Large intestine (tissue), 3 donors: ENCODE measurements at regions not wholly inside any gene's neighbourhood (a gene's known extent, or its start where the extent isn't known, plus 50 kb on each side); places are given as distances from the start of the nearest gene placed in this dataset.

Experiments
- DNase-seq, 2 donors: peaks; one replicate each; pipeline versions ENCODE4 v3.0.0 to v3.0.0-alpha.2; 2013
- H3K27ac ChIP-seq: one replicate; pipeline ENCODE4 v1.5.1; 2013; ENCODE audit warnings: low read length
- H3K27me3 ChIP-seq: 2 replicates; pipeline ENCODE4 v1.6.1; 2013; ENCODE audit warnings: low read length; ENCODE audit not compliant: control insufficient read depth, insufficient read depth
- H3K36me3 ChIP-seq: 2 replicates; pipeline ENCODE4 v1.6.1; 2013; ENCODE audit warnings: low read length; ENCODE audit not compliant: control insufficient read depth, insufficient read depth
- H3K4me1 ChIP-seq: one replicate; pipeline ENCODE4 v1.6.1; 2013; ENCODE audit warnings: low read length; ENCODE audit not compliant: control insufficient read depth, insufficient read depth
- H3K4me3 ChIP-seq: one replicate; pipeline ENCODE4 v1.5.1; 2013; ENCODE audit warnings: low read length
- H3K9me3 ChIP-seq: one replicate; pipeline ENCODE4 v1.6.1; 2013; ENCODE audit warnings: mild to moderate bottlenecking, low read depth, low read length, moderate library complexity; ENCODE audit not compliant: control insufficient read depth
- WGBS: methylation state at CpG from one replicate; pipeline ENCODE4 v1.1.5; 2013; ENCODE audit warnings: low lambda C conversion rate; ENCODE audit not compliant: insufficient coverage; 5-methylcytosine and 5-hydroxymethylcytosine counted together

GRCh38 chr2:129861666-129862288 lies 117.7 kb upstream of the RAB6C start:
- no peaks in the 10 kb centered on the region for H3K9me3 ChIP-seq
- no peak overlapping the region for H3K27ac ChIP-seq
- no peak for DNase-seq
- no peaks in the 10 kb centered on the region for H3K27me3 ChIP-seq
- no peak overlapping the region for H3K4me3 ChIP-seq
- WGBS: no CpG with 5 or more reads among the region's 10 CpGs
- H3K4me1 ChIP-seq: no peaks in the 10 kb centered on the region
- no peaks in the 10 kb centered on the region for H3K36me3 ChIP-seq

GRCh38 chr2:129862668-129863067 lies 116.8 kb upstream of the RAB6C start:
- DNase-seq: no peak
- Histone ChIP-seq H3K9me3 (no peaks in the 10 kb centered on the region), H3K36me3 (no peaks in the 10 kb centered on the region), H3K4me1 (no peaks in the 10 kb centered on the region), H3K4me3 (no peak overlapping the region), H3K27ac (no peak overlapping the region), H3K27me3 (no peaks in the 10 kb centered on the region)
- WGBS: no CpG with 5 or more reads among the region's 8 CpGs

DNA sequence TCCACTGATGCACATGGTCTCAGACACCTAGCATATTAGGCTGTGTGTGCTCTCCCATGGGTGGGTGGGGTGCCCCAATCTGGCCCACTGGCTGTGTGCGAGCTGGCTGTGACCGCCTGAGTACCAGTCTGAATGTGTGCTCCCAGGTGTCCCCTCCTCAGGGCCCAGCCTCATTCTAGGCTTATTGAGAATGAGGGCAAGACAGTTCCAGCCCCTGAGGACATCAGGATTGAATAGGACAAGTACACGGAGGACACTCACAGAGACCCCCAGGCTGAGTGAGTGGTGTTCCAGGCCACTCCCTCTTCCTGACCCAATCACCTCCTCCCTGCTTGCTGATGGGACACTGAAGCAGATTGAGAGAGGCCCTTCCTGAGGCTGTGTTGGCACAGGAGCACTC lies 116.1 kb upstream of the RAB6C start:
- Histone ChIP-seq H3K27me3 (no peaks in the 10 kb centered on the region), H3K9me3 (no peaks in the 10 kb centered on the region), H3K27ac (no peak overlapping the region), H3K4me1 (no peaks in the 10 kb centered on the region), H3K36me3 (no peaks in the 10 kb centered on the region), H3K4me3 (no peak overlapping the region)
- no peak for DNase-seq
- no CpG with 5 or more reads among the region's 3 CpGs for WGBS

DNA sequence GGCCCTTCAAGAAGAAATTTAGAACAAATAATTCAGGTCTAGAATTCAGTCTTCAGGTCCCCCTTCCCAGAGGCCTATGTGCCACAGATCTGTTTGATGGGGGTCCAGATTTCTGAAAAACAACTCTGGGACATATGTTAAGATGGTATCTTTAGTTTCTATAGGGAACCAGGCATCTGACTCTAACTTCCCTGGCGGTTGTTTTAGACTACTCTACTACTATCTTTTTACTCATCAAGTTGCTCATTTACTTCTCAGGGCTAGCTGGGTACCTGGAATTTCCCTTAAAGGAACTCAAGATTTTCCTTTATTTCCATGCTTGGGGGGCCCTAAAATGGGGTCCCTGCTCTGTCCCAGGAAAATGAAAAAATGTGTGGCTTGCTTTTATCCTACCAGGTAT lies 114.7 kb upstream of the RAB6C start:
- no peaks in the 10 kb centered on the region for H3K4me1 ChIP-seq
- H3K9me3 ChIP-seq: no peaks in the 10 kb centered on the region
- DNase-seq: no peak
- H3K27me3 ChIP-seq: no peaks in the 10 kb centered on the region
- whole genome bisulfite sequencing: no CpG with 5 or more reads among the region's 1 CpG
- H3K4me3 ChIP-seq: no peak overlapping the region
- no peaks in the 10 kb centered on the region for H3K36me3 ChIP-seq
- H3K27ac ChIP-seq: no peak overlapping the region

- Histone ChIP-seq H3K9me3 (no peaks in the 10 kb centered on the region), H3K27me3 (no peaks in the 10 kb centered on the region), H3K36me3 (no peaks in the 10 kb centered on the region), H3K27ac (no peak overlapping the region), H3K4me3 (no peak overlapping the region), H3K4me1 (no peaks in the 10 kb centered on the region)
- no CpG with 5 or more reads among the region's 11 CpGs for WGBS
- no peak for DNase-seq
Measured at GRCh38 chr2:129865976-129866375, 113.5 kb upstream of the RAB6C start.

DNA sequence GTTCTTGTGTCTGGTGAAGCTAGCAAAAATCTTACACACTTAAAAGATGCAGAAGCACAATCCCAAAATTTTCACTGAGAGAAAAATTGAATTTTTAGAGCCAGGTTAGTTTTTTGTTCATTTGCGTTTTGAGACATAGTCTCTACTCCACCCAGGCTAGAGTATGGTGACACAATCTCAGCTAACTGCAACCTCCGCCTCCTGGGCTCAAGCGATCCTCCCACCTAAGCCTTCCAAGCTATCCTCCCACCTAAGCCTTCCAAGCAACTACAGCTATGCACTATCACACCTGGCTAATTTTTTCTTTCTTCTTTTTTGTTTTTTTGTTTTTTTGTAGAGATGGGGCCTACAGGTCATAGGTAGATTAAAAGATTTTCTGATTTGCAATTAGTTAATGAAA lies 113.1 kb upstream of the RAB6C start:
- WGBS: 100% methylated on average over 1 of the region's 3 CpGs
- no peak for DNase-seq
- no peak overlapping the region for H3K4me3 ChIP-seq
- H3K9me3 ChIP-seq: no peaks in the 10 kb centered on the region
- H3K4me1 ChIP-seq: no peaks in the 10 kb centered on the region
- H3K27ac ChIP-seq: no peak overlapping the region
- no peaks in the 10 kb centered on the region for H3K36me3 ChIP-seq
- H3K27me3 ChIP-seq: no peaks in the 10 kb centered on the region

DNA sequence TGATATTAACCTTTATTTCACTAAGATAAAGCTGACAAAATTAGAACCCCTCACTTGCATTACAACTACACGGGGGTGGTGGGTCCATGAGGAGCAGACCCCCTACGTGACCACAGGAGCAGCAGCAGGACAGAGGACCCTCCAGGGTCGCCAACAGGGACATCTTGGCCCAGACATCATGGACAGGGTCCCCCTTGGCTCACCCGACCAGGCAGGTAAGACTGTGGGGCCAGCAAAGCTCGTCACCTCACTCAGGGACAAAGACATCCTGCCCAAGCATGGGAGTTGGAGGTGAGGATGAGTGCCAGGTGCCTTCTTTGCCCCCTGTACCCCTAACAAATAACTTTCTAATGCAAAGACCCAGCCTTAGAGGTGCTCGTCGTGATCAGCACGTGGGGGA lies 111.3 kb upstream of the RAB6C start:
- WGBS: no CpG with 5 or more reads among the region's 8 CpGs
- Histone ChIP-seq H3K27ac (no peak overlapping the region), H3K36me3 (no peaks in the 10 kb centered on the region), H3K4me1 (no peaks in the 10 kb centered on the region), H3K4me3 (no peak overlapping the region), H3K9me3 (no peaks in the 10 kb centered on the region), H3K27me3 (no peaks in the 10 kb centered on the region)
- no peak for DNase-seq

DNA sequence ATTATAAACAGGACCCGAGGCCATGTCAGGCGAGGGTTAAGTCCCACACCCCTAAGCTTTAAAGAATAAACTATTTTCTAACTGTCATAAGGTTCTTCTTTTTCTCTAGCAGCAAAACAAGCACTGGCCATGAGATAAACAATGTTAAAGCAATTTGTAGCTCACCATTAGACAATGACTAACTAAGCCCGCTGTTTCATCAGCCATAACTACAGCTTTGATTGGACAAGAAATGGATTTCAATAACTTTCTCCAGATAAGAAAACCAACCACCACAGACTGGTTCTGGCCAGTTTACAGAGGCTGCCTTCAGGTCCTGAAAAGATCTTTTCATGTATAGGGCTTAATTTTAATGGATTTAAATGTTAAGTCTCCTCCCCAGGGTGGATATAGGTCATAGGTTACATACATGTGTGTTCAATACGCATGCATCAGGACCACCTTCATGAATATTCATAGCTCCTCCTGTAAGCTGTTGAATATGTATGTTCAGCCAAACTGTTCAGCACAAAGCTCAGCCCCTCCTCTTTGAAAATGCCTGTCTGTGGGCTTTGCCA lies 108.7 kb upstream of the RAB6C start:
- no CpG with 5 or more reads among the region's 4 CpGs for WGBS
- no peaks in the 10 kb centered on the region for H3K4me1 ChIP-seq
- no peak overlapping the region for H3K4me3 ChIP-seq
- no peak for DNase-seq
- no peaks in the 10 kb centered on the region for H3K27me3 ChIP-seq
- no peaks in the 10 kb centered on the region for H3K9me3 ChIP-seq
- H3K27ac ChIP-seq: no peak overlapping the region
- H3K36me3 ChIP-seq: no peaks in the 10 kb centered on the region

DNA sequence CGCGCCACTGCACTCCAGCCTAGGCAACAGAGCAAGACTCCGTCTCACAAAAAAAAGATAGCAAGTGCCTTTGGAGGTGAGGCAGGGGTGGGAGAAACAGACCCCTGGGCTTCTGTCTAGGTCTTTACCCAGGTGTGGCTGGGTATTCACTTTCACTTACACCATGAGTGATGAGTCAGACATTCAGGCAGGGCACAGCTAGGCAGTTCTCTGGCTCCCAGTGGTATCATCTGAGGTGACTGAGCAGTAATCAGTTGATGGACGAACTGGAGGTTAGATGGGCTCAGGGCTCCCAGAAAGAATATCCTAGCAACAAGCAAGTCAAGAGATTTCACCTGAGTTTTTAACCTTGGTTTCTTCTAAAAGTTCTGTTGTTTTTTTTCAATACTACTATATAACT lies 107.0 kb upstream of the RAB6C start:
- no CpG with 5 or more reads among the region's 4 CpGs for WGBS
- no peaks in the 10 kb centered on the region for H3K9me3 ChIP-seq

GRCh38 chr2:129876541-129876940 lies 102.9 kb upstream of the RAB6C start:
- H3K27ac ChIP-seq: no peak overlapping the region
- no peaks in the 10 kb centered on the region for H3K27me3 ChIP-seq
- no peaks in the 10 kb centered on the region for H3K9me3 ChIP-seq
- DNase-seq: no peak
- no CpG with 5 or more reads among the region's 7 CpGs for WGBS
- H3K4me3 ChIP-seq: peak overlapping the region; percentile 96
- H3K36me3 ChIP-seq: no peaks in the 10 kb centered on the region
- peaks cover 4% of the 10 kb centered on the region for H3K4me1 ChIP-seq

More for the DNA sequence above, 107.0 kb upstream of the RAB6C start:
- Histone ChIP-seq H3K4me1 (peaks cover 4% of the 10 kb centered on the region), H3K36me3 (no peaks in the 10 kb centered on the region), H3K27ac (no peak overlapping the region), H3K4me3 (no peak overlapping the region), H3K27me3 (no peaks in the 10 kb centered on the region)
- no peak for DNase-seq

DNA sequence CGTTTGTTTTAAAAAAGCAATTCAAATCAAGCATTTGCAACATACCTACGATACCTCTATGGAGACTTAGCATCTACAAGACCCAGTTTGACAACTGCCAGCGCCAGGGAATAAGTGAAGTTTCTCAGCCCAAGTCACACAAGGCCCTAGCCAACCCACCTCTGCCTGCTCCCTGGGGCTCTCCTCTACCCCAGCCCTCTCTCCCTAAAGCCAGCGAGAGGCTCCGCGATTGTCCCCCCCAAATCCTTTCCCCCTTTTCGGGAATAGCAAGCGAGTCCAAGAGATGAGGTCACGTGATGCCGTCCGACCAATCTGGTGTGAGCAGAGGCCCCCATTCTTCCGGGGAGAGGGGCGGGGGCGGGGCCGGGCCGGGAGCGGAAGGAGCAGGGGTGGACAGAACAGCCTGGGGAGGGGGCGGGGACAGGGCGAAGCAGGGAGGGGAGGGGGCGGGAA lies 102.2 kb upstream of the RAB6C start:
- H3K27me3 ChIP-seq: no peaks in the 10 kb centered on the region
- peak overlapping the region; percentile 72 for H3K27ac ChIP-seq
- no peaks in the 10 kb centered on the region for H3K9me3 ChIP-seq
- H3K36me3 ChIP-seq: no peaks in the 10 kb centered on the region
- WGBS: 0% methylated on average over 1 of the region's 20 CpGs
- H3K4me3 ChIP-seq: peak overlapping the region; percentile 96
- peak; percentile 90 to 92 for DNase-seq
- peaks cover 4% of the 10 kb centered on the region for H3K4me1 ChIP-seq
